PFSK-1 (cell line): ENCODE measurements at regions not wholly inside any gene's neighbourhood (a gene's known extent, or its start where the extent isn't known, plus 50 kb on each side); places are given as distances from the start of the nearest gene placed in this dataset.

Experiments
- FOXP2 ChIP-seq: optimal IDR thresholded peaks from 2 replicates; pipeline ENCODE3; 2011; ENCODE audit warnings: borderline replicate concordance, control low read depth, inconsistent platforms; ENCODE audit not compliant: insufficient read depth; ENCODE audit errors: extremely low read length, extremely low read depth
- POLR2AphosphoS5 ChIP-seq: IDR thresholded peaks from 2 replicates; pipeline ENCODE4 v1.6.1; 2012; ENCODE audit warnings: low read depth, mild to moderate bottlenecking, control low read depth, low read length, moderate library complexity
- SIN3A ChIP-seq: IDR thresholded peaks from 2 replicates; pipeline ENCODE4 v1.6.1; 2012; ENCODE audit warnings: mild to moderate bottlenecking, low read length, moderate library complexity, borderline replicate concordance; ENCODE audit not compliant: insufficient read depth
- TAF1 ChIP-seq: IDR thresholded peaks from 2 replicates; pipeline ENCODE4 v1.6.1; 2012; ENCODE audit warnings: low read length, control low read depth, borderline replicate concordance; ENCODE audit not compliant: insufficient read depth
- TF ChIP-seq, protein P1 (sequence below), 2 experiments: IDR thresholded peaks; 2 replicates each; pipeline versions ENCODE4 v1.6.1 to v1.8.0; 2011 to 2012; ENCODE audit warnings: low read depth in 2 of 2, low read length in 2 of 2, control low read depth in 1 of 2, inconsistent platforms in 1 of 2, mild to moderate bottlenecking in 1 of 2, moderate library complexity in 1 of 2; ENCODE audit not compliant: insufficient read depth in 1 of 2

DNA sequence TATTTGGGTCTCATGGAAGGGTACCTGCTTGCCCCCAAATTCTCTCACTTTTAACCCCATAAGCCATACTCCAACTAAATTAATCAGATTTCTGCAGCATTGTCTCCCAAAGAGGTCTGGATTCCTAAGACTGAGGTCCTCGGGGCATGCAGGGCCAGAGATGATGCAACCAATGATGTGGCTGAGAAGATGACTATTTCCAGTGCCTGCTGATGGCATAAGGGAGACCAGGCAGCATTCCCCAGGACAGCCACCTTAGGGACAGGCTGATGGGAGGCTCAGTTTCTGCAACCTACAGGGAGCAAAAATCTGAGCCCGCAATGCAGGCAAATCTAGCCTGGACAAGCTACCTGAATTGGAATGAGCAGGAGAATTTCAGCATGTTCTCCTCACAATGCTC, 76.8 kb upstream of the ASIC2 start:
- no peak for TF ChIP-seq SIN3A
- TF ChIP-seq, protein P1, sequence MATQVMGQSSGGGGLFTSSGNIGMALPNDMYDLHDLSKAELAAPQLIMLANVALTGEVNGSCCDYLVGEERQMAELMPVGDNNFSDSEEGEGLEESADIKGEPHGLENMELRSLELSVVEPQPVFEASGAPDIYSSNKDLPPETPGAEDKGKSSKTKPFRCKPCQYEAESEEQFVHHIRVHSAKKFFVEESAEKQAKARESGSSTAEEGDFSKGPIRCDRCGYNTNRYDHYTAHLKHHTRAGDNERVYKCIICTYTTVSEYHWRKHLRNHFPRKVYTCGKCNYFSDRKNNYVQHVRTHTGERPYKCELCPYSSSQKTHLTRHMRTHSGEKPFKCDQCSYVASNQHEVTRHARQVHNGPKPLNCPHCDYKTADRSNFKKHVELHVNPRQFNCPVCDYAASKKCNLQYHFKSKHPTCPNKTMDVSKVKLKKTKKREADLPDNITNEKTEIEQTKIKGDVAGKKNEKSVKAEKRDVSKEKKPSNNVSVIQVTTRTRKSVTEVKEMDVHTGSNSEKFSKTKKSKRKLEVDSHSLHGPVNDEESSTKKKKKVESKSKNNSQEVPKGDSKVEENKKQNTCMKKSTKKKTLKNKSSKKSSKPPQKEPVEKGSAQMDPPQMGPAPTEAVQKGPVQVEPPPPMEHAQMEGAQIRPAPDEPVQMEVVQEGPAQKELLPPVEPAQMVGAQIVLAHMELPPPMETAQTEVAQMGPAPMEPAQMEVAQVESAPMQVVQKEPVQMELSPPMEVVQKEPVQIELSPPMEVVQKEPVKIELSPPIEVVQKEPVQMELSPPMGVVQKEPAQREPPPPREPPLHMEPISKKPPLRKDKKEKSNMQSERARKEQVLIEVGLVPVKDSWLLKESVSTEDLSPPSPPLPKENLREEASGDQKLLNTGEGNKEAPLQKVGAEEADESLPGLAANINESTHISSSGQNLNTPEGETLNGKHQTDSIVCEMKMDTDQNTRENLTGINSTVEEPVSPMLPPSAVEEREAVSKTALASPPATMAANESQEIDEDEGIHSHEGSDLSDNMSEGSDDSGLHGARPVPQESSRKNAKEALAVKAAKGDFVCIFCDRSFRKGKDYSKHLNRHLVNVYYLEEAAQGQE (IDR thresholded peaks at IDR 0.05; ENCODE audit: insufficient read depth in 1 of 2, low read depth in 2 of 2, low read length in 2 of 2) = no peak
- no peak for TF ChIP-seq TAF1
- no peak for TF ChIP-seq POLR2AphosphoS5
- TF ChIP-seq FOXP2 = no peak

DNA sequence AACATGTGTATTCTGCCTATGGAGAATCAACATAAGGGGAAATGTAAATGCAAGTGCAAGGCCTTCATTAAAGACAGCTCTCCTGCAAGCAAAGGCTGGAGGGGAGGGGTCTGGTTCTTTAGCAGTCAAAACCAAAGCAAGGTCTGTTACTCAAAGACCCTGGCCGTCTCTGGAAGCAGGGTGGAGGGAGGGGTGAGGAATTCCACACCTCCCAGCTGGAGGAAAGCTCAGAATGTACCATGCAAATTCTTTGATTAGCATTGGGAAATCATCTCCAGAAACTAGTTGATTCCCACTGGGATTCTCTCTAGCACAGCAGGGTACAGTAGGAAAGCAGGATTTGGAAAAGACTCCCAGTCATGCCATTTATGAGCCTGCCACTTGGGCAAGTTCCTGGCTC, 77.3 kb upstream of the ASIC2 start:
- TF ChIP-seq, protein P1 (IDR thresholded peaks at IDR 0.05; ENCODE audit: insufficient read depth in 1 of 2, low read depth in 2 of 2, low read length in 2 of 2) = no peak
- TF ChIP-seq POLR2AphosphoS5 (no peak), SIN3A (no peak), FOXP2 (no peak), TAF1 (no peak)

DNA sequence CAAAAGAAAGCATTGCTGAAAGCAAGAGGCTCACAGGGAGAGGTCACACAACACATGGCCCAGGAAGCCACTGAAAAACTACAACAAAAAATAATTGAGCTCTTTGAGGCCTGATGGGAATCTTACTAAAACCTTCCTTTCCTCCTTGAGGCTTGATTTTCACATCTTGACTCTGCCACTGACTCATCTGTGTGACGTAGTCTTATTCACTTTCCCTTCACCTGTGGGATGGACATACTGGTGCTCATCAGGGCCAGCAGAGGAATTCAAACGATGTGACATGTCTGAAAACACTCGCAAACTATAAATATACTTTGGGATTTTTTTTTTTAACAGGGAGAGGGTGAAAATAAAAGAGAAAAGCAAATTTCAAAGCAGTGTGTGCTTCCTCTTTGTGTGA, 78.3 kb upstream of the ASIC2 start:
- TF ChIP-seq, protein P1 (IDR thresholded peaks at IDR 0.05; ENCODE audit: insufficient read depth in 1 of 2, low read depth in 2 of 2, low read length in 2 of 2) = no peak
- TF ChIP-seq TAF1 (no peak), SIN3A (no peak), FOXP2 (no peak), POLR2AphosphoS5 (no peak)

DNA sequence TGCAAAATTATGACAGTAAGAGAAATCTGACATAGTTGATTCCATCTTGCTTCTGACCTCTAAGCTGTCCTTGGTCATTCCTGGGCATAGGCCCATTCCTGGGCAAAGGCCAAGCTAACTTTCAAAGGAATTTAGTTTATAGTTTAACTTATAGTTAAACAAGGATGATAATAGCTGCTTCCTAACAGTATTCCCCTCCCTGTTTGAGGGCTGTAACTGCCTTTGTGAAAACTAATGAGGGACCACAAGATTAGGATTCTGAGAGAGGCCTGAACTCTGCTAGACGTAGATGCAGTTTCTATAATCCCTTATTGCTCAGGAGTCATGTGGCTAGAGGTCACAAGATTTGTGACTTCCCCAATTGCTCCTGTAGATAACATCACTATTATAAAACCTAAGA, 80.2 kb upstream of the ASIC2 start:
- TF ChIP-seq FOXP2 (no peak), POLR2AphosphoS5 (no peak), SIN3A (no peak), TAF1 (no peak)
- TF ChIP-seq, protein P1 (IDR thresholded peaks at IDR 0.05; ENCODE audit: insufficient read depth in 1 of 2, low read depth in 2 of 2, low read length in 2 of 2) = no peak

DNA sequence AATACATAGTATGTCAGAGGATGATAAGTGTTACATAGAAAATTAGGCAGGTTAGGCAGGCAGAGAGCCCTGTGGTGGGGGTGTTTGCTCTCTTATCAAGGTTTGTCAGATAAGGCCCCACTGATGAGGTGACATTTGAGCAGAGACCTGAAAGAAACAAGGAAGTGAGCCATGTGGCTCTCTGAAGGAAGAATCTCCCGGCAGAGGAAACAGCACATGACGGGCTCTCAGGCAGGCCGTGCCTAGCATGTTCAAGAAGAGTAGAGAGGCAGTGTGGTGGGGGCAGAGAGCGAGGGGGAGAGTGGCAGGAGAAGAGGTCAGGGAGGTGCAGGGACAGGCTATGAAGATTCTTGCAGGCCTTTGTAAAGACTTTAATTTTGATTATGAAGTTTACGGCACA, 82.0 kb upstream of the ASIC2 start:
- TF ChIP-seq, protein P1 (IDR thresholded peaks at IDR 0.05; ENCODE audit: insufficient read depth in 1 of 2, low read depth in 2 of 2, low read length in 2 of 2) = no peak
- no peak for TF ChIP-seq POLR2AphosphoS5
- TF ChIP-seq SIN3A = no peak
- TF ChIP-seq FOXP2 = no peak
- TF ChIP-seq TAF1 = no peak
